HG03135 (cell line): ENCODE measurements at regions not wholly inside any gene's neighbourhood (a gene's known extent, or its start where the extent isn't known, plus 50 kb on each side); places are given as distances from the start of the nearest gene placed in this dataset.

Source experiments
- ATAC-seq: cut with Tn5 transposase; IDR thresholded peaks from one replicate; pipeline ENCODE4 v1.9.1; 2021; ENCODE audit warnings: mild to moderate bottlenecking, moderate library complexity; ENCODE audit not compliant: unreplicated experiment

- no peak for ATAC-seq
These were observed 471.3 kb upstream of the AUTS2 start for GRCh38 chr7:69126896-69127479.

DNA sequence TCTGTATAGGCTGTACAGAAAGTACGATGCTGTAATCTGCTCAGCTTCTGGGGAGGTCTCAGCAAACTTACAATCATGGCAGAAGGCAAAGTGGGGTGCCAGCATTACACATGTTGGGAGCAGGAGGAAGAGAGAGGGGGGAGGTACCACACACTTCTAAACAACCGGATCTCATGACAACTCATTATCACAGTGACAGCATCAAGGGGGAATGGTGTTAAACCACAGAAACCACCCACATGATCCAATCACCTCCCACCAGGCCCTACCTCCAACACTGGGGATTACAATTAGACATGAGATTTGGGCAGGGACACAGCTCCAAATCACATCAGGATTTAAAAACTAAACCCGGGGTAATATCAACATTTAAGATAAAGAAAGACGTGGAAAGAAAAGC lies 468.8 kb upstream of the AUTS2 start:
- ATAC-seq = no peak

GRCh38 chr7:69129951-69130350 lies 468.3 kb upstream of the AUTS2 start:
- no peak for ATAC-seq

- ATAC-seq = no peak
These were observed 467.9 kb upstream of the AUTS2 start for GRCh38 chr7:69130396-69130795.

DNA sequence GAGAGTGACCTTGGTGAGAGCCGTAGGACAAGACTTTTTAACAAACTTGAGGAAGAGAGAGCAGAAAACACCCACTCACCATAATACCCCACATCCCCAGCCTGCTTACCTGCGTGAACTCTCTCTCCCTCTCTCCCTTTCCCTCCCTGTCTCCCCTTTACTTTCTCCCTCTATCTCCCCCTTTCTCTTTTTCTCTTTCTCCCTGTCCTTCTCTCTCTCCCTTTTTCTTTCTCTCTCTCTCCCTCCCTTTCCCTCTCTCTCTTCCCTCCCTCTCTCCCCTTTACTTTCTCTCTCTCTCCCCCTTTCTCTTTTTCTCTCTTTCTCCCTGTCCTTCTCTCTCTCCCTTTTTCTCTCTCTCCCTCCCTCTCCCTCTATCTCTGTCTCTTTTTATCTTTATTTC lies 464.0 kb upstream of the AUTS2 start:
- no peak for ATAC-seq

DNA sequence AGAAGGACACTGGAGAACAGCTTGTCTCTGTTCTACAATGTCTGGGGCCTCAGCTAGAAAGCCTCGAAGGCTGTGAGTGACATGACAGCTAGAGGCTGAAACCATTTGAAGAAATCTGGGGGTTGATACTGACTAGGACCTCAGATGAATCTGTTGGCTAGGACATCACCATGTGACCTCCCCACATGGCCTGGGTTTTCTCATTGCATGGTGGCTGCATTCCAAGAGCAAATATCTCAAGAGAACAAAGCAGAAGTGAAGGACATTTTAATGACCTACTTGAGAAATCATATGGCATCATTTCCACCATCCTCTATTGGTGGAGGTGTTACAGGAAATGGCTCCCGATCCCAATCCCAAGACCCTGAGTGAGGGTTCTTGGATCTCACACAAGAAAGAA lies 450.6 kb upstream of the AUTS2 start:
- no peak for ATAC-seq

DNA sequence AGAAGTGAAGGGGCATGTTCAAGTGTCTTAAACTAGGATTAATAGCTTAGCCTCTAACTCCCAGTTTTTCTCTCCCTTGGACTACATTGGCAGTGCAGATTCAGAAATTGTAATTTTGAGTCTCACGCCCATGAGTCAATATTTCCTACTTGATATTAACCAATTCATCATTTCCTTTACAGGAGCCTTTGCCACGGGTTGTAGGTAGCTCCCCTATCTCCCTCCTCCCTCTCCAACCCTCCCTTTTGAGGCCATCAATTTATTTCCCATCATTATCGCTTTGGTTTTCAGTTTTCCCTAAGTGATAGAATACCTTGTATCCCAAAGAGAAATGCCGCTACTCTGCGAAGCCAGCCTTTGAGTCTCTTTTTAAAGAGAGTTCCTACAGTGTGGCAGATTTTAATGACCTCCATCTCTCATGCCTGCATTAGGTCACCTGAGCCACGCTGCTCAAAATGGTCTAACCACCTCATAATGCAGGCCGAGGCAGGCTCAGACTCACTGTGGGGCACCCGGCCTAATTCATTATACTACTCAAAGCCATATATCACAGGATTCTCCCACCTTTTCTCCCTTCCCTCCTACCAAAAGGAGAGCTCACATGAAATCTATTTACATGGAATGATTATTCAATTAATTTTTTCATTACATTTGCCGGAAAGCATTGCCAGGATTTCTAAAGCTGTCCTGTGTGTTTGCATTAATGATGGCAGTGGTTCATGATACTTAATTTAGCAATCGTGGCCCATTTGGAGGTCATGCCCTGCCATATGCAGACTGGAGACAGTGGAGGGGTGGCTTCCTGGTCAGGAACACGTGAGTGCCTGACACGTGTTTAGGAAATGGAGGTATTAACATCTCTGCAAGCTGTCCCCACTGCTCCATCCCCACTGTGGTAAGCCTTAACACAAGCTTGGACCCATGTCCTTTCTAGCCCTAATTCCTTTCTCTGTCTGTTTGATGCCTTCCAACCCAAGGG lies 448.2 kb upstream of the AUTS2 start:
- no peak for ATAC-seq

- ATAC-seq = no peak
These were observed 435.9 kb upstream of the AUTS2 start for GRCh38 chr7:69162326-69162725.

GRCh38 chr7:69162931-69163670 lies 435.2 kb upstream of the AUTS2 start:
- no peak for ATAC-seq

GRCh38 chr7:69166979-69167516 lies 431.2 kb upstream of the AUTS2 start:
- no peak for ATAC-seq

- no peak for ATAC-seq
These were observed 428.9 kb upstream of the AUTS2 start for GRCh38 chr7:69169386-69169785.

DNA sequence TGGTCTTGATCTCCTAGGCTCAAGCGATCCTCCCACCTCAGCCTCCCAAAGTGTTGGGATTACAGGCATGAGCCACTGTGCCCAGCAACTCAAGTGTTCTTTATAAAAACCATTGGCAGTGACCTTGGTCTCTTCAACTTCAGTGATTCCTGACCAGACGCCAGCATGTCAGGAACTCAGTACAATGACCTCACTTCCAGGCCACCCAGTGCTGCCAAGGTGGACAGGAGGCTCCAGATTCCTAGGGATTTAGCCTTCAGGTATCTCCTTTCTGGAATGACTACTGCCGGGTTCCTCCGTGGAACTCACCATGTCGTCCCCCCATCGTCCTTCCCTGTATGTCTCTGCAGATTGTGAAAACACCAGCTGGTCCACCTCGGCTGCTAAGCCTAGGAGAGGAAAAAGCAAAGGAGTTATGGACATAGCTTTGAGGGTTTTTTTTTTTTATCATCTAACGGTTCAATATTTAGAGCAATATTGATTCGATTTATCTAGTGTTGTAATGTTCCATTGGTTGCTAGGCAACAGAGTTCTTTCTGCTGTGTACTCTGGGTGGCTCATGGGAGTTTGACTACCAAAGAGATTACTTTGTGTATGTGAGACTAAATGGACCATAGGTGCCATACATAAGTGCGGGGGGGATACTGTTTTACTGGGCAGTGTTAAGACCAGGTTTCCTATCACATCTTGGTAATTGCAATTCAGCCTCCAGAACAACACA lies 425.8 kb upstream of the AUTS2 start:
- ATAC-seq = no peak

GRCh38 chr7:69173341-69173740 lies 424.9 kb upstream of the AUTS2 start:
- ATAC-seq = no peak

DNA sequence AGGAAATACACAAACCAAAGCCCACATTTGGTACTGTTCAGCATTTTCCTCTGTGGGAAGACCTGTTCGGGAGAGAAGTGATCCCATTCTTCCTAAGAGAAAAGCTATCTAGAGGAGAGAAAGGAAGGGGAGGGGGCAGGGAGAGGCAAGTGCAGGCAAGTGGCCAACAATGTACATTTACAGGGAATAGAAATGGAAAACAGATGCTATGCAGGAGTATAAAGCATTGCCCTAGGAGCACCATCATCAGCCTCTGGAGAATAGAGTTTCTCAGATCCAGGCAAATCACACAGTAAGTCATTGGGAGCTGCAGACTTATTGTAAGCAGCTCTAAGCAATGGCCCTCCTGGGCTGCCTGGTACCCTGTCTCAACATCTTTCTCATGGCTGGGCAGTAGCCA lies 424.4 kb upstream of the AUTS2 start:
- no peak for ATAC-seq

DNA sequence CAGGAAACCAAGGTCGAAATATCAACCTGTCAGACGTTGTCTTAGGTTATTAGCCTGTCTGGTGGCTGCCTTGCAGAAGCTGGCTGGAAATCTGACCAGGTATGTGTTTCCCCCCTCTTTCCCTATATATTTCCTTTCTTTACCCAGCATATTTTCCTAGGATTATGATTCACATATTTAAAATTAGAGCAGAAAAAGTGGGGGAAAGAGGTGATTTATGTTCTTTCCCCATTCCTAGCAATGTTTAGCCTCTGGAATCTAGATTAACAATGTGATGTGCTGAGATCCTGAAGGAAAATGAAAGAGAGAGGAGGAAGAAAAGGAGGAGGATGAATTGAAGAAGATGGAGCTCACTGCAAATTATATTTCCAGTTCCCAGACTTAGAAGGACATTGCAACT lies 421.4 kb upstream of the AUTS2 start:
- no peak for ATAC-seq

DNA sequence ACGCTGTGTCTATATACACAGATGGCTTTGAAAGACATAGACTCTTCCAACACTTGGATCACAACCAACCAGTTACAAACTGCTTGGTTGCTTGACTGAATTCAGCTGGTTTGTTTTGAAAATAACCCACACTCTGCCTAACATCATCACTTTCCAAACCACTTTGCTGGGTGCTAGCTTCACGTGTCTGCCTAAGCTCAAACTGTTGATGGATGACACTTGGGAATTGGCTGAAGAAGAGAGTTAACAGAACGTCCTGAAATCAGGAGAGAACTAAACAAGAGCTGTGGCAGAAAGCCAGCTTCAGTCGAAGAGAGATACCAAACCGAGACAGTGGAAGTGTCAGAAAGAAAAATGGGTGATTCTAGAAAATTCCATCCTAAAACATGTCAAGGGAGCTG lies 420.8 kb upstream of the AUTS2 start:
- ATAC-seq = no peak

- no peak for ATAC-seq
These were observed 420.3 kb upstream of the AUTS2 start for GRCh38 chr7:69177941-69178494.

DNA sequence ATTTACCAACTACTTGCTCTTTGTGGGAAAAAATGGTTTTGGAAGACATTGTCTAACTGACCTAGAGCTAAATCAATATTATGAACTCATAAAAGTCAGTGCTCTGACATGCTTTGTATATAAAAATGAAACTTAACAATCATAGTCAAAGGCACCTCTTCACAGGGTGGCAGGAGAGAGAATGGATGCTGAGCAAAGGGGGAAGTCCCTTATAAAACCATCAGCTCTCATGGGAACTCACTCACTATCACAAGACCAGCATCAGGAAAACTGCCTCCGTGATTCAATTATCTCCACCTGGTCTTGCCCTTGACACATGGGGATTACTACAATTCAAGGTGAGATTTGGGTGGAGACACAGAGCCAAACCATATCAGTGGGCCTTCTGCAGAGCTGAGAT lies 417.6 kb upstream of the AUTS2 start:
- no peak for ATAC-seq

DNA sequence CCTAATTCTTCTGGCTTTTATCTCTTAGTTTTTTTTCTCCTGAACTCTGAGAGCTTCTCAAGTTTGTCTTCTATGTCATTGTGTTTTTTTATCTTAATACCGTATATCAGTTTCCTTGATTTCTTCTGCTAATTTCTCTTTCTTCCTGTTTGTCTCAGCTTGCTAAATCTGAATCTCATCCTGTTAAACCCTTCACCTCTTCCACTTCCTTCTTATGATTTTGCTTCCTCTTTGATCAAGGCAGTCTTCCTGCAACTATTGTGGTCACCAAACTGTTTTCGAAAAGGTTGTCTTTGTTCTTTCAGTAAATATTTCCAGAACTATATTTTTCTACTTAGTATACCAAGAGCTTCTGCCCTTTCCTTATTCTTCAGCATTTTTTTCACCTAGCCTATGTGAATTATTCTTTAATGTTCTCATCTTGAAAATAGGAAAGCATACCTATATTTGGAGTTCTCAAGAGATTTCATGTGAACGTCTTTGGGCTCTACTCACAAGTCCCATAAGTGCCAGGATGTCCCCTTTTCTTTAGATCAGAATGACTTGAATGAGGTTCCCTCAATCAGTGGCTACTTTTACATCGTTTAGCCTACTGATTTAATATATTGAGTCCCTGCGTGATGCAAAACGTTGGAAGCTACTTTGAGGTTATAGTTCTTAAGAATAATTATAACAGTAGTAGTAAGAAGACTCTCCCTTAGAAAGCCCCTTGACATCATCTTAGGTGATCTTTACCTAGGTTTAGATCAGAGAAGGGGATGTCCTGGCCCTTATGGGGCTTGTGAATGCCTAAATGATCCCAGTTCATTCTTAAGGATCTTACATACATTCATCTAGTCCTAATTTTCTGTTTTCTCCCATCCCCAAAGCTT lies 415.4 kb upstream of the AUTS2 start:
- no peak for ATAC-seq

- no peak for ATAC-seq
These were observed 413.9 kb upstream of the AUTS2 start for GRCh38 chr7:69184339-69184738.
